ENCODE measurements at regions not wholly inside any gene's neighbourhood (a gene's known extent, or its start where the extent isn't known, plus 50 kb on each side); places are given as distances from the start of the nearest gene placed in this dataset.

DNA sequence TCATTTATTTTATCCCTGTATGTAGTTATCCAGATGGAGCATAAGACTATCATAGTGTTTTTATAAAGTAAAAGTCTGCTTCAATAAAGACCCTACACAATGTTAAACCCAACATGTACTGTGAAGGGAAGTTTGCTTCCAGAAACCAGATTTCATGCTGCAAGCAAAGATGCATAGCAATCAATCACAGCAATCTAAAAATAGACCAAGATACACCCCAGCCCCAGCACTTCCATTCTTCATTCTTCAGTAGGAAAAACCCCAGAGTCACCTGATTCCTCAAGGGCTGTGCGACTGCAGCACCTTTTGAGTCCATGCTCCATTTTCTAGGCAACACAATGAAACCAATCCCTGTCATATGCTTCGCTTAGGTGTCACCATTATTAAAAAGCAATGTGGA, 66.9 kb upstream of the PDE1C start:
- no peak for DNase-seq

GRCh38 chr7:32131091-32131490, 60.9 kb upstream of the PDE1C start:
- no peak for DNase-seq

GRCh38 chr7:32126843-32127242, 56.6 kb upstream of the PDE1C start:
- DNase-seq, result no peak

Data from left hindlimb (tissue), 1 donor.